ENCODE measurements at regions not wholly inside any gene's neighbourhood (a gene's known extent, or its start where the extent isn't known, plus 50 kb on each side); places are given as distances from the start of the nearest gene placed in this dataset.

DNA sequence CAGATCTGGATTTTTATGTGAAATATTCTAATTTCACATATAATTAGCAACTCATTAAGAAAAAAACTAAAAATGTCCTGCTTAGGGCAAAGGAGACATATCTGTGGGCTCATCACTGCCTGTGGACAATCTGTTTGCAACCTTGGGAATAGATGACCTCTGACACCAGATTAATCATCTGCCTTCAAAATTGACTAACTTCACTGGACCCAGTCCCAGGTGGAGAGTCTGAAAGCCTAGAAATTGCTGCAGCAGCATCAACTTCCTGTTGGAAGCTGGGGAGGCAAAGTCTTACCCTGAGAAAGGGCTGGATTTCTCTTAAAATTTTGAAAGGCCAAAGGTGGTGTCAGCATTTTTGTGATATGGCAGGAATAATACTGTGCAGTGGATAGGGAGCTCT is 76.3 kb upstream of the TNC start:
- H3K36me3 ChIP-seq (ENCODE audit: control insufficient read depth in 2 of 2, insufficient read depth in 2 of 2, low read length in 1 of 2), result no peaks in the 10 kb centered on the region
- no peaks in the 10 kb centered on the region for H3K4me1 ChIP-seq (ENCODE audit: control insufficient read depth in 2 of 2, insufficient read depth in 2 of 2, low read length in 1 of 2)
- H3K4me3 ChIP-seq (ENCODE audit: low read depth in 1 of 2, low read length in 2 of 2), result no peak overlapping the region
- no peaks in the 10 kb centered on the region for H3K27me3 ChIP-seq (ENCODE audit: control insufficient read depth in 1 of 2, insufficient read depth in 2 of 2, low read length in 2 of 2)
- no peaks in the 10 kb centered on the region for H3K9me3 ChIP-seq (ENCODE audit: control insufficient read depth in 2 of 2, insufficient read depth in 1 of 2, low read depth in 1 of 2, low read length in 1 of 2)
- no peak overlapping the region for H3K27ac ChIP-seq (ENCODE audit: low read depth in 2 of 2, low read length in 1 of 2)

- WGBS, 2 donors, result 97% methylated on average over 1 of the region's 1 CpG
- H3K27ac ChIP-seq (ENCODE audit: low read depth in 2 of 2, low read length in 1 of 2), result no peak overlapping the region
- H3K36me3 ChIP-seq (ENCODE audit: control insufficient read depth in 2 of 2, insufficient read depth in 2 of 2, low read length in 1 of 2), result no peaks in the 10 kb centered on the region
- H3K4me3 ChIP-seq (ENCODE audit: low read depth in 1 of 2, low read length in 2 of 2), result no peak overlapping the region
- no peaks in the 10 kb centered on the region for H3K9me3 ChIP-seq (ENCODE audit: control insufficient read depth in 2 of 2, insufficient read depth in 1 of 2, low read depth in 1 of 2, low read length in 1 of 2)
- H3K27me3 ChIP-seq (ENCODE audit: control insufficient read depth in 1 of 2, insufficient read depth in 2 of 2, low read length in 2 of 2), result no peaks in the 10 kb centered on the region
- no peaks in the 10 kb centered on the region for H3K4me1 ChIP-seq (ENCODE audit: control insufficient read depth in 2 of 2, insufficient read depth in 2 of 2, low read length in 1 of 2)
Measured at GRCh38 chr9:115195912-115196311, 78.0 kb upstream of the TNC start.

- no peaks in the 10 kb centered on the region for H3K36me3 ChIP-seq (ENCODE audit: control insufficient read depth in 2 of 2, insufficient read depth in 2 of 2, low read length in 1 of 2)
Measured at GRCh38 chr9:115196919-115197318, 79.0 kb upstream of the TNC start.

GRCh38 chr9:115198001-115198400 is 80.0 kb upstream of the TNC start:
- no peaks in the 10 kb centered on the region for H3K4me1 ChIP-seq (ENCODE audit: control insufficient read depth in 2 of 2, insufficient read depth in 2 of 2, low read length in 1 of 2)
- no peak overlapping the region for H3K27ac ChIP-seq (ENCODE audit: low read depth in 2 of 2, low read length in 1 of 2)
- no peaks in the 10 kb centered on the region for H3K36me3 ChIP-seq (ENCODE audit: control insufficient read depth in 2 of 2, insufficient read depth in 2 of 2, low read length in 1 of 2)
- 34 to 52% methylated on average over 4 of the region's 4 CpGs for WGBS, 2 donors
- no peaks in the 10 kb centered on the region for H3K9me3 ChIP-seq (ENCODE audit: control insufficient read depth in 2 of 2, insufficient read depth in 1 of 2, low read depth in 1 of 2, low read length in 1 of 2)
- no peaks in the 10 kb centered on the region for H3K27me3 ChIP-seq (ENCODE audit: control insufficient read depth in 1 of 2, insufficient read depth in 2 of 2, low read length in 2 of 2)
- no peak overlapping the region for H3K4me3 ChIP-seq (ENCODE audit: low read depth in 1 of 2, low read length in 2 of 2)

More at GRCh38 chr9:115196919-115197318, 79.0 kb upstream of the TNC start:
- Histone ChIP-seq H3K4me1 (ENCODE audit: control insufficient read depth in 2 of 2, insufficient read depth in 2 of 2, low read length in 1 of 2) (no peaks in the 10 kb centered on the region), H3K9me3 (ENCODE audit: control insufficient read depth in 2 of 2, insufficient read depth in 1 of 2, low read depth in 1 of 2, low read length in 1 of 2) (no peaks in the 10 kb centered on the region), H3K4me3 (ENCODE audit: low read depth in 1 of 2, low read length in 2 of 2) (no peak overlapping the region), H3K27ac (ENCODE audit: low read depth in 2 of 2, low read length in 1 of 2) (no peak overlapping the region), H3K27me3 (ENCODE audit: control insufficient read depth in 1 of 2, insufficient read depth in 2 of 2, low read length in 2 of 2) (no peaks in the 10 kb centered on the region)
- WGBS, 2 donors, result 80 to 83% methylated on average over 3 of the region's 3 CpGs

DNA sequence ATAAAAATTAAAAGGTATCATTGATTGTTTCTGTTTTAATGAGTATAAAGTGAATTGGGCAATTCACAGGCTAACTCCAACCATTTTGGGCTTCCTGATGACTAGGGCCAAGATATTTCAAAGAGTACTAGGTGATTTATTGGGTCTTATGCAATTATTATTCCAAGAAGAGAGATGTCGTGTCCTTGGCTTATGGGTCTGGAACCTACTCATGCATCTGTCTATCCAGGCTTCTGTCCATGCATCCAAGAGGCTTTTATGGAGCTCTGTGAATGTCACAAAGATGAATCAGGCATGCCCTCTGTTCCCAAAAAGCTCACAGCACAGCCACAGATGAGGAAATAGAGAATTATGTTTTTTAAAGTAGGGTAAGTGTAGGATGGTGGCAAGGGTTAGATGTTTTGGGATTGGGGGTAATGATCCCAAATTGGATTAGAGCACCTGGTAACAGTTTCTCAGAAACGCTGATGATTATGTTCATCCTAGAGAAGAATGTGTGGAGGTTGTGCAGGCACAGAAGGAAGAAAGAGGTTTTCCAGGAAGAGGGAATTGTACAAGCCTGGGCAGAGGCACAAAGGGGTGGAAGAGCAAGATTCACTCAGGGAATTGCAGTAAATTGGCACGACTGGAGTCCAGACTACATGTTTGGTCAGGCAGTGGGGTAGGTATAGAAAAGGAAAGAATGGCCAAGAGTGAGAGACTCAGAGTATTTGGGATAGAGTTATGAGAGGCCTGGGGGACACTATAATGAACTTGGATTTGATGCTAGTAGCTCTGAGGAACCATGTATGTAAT is 83.0 kb upstream of the TNC start:
- Histone ChIP-seq H3K4me3 (ENCODE audit: low read depth in 1 of 2, low read length in 2 of 2) (no peak overlapping the region), H3K27ac (ENCODE audit: low read depth in 2 of 2, low read length in 1 of 2) (no peak overlapping the region), H3K27me3 (ENCODE audit: control insufficient read depth in 1 of 2, insufficient read depth in 2 of 2, low read length in 2 of 2) (no peaks in the 10 kb centered on the region), H3K4me1 (ENCODE audit: control insufficient read depth in 2 of 2, insufficient read depth in 2 of 2, low read length in 1 of 2) (no peaks in the 10 kb centered on the region), H3K36me3 (ENCODE audit: control insufficient read depth in 2 of 2, insufficient read depth in 2 of 2, low read length in 1 of 2) (no peaks in the 10 kb centered on the region), H3K9me3 (ENCODE audit: control insufficient read depth in 2 of 2, insufficient read depth in 1 of 2, low read depth in 1 of 2, low read length in 1 of 2) (no peaks in the 10 kb centered on the region)
- WGBS, 2 donors, result 26 to 36% methylated on average over 3 of the region's 3 CpGs

- Histone ChIP-seq H3K4me3 (ENCODE audit: low read depth in 1 of 2, low read length in 2 of 2) (no peak overlapping the region), H3K27me3 (ENCODE audit: control insufficient read depth in 1 of 2, insufficient read depth in 2 of 2, low read length in 2 of 2) (no peaks in the 10 kb centered on the region), H3K27ac (ENCODE audit: low read depth in 2 of 2, low read length in 1 of 2) (no peak overlapping the region), H3K36me3 (ENCODE audit: control insufficient read depth in 2 of 2, insufficient read depth in 2 of 2, low read length in 1 of 2) (no peaks in the 10 kb centered on the region), H3K9me3 (ENCODE audit: control insufficient read depth in 2 of 2, insufficient read depth in 1 of 2, low read depth in 1 of 2, low read length in 1 of 2) (no peaks in the 10 kb centered on the region), H3K4me1 (ENCODE audit: control insufficient read depth in 2 of 2, insufficient read depth in 2 of 2, low read length in 1 of 2) (no peaks in the 10 kb centered on the region)
- 45 to 53% methylated on average over 1 of the region's 1 CpG for WGBS, 2 donors
Measured at GRCh38 chr9:115202181-115202580, 84.2 kb upstream of the TNC start.

DNA sequence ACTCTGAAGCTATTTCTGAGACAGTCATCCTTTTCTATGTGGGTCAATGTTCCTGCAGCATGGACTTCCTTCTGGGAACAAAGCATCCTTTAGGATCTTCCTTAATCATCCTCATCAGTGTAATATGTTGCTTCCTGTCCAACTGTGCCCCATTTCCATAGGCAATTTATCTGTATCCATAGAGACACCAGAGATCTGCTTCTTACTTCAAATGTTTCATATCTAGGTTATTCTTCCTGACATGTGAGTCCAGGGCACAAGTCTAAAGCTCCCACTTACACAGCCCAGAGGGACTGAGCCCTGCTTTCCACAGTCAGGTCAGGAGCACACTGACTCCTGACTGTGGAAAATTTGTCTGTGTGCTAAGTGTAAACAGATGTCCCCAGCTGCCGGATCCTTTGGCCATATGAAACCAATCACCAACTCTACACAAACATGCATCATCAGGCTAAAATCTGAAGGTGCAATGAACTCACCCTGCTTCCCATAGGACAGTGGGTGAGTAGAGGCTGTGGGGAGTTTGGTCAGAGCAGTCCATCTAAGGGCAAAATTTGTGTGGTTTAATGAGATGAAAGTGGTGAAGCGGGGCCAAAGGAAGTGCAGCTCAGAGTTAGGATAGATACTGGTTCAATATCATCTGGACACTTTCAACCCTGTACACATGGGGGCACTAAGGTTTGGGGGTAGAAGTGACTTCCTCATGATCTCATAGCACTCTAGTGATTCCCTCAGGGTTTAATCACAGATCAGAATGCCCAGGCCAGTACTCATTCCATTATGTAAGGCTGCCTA is 85.2 kb upstream of the TNC start:
- Histone ChIP-seq H3K27ac (ENCODE audit: low read depth in 2 of 2, low read length in 1 of 2) (no peak overlapping the region), H3K4me3 (ENCODE audit: low read depth in 1 of 2, low read length in 2 of 2) (no peak overlapping the region), H3K27me3 (ENCODE audit: control insufficient read depth in 1 of 2, insufficient read depth in 2 of 2, low read length in 2 of 2) (no peaks in the 10 kb centered on the region), H3K4me1 (ENCODE audit: control insufficient read depth in 2 of 2, insufficient read depth in 2 of 2, low read length in 1 of 2) (no peaks in the 10 kb centered on the region), H3K9me3 (ENCODE audit: control insufficient read depth in 2 of 2, insufficient read depth in 1 of 2, low read depth in 1 of 2, low read length in 1 of 2) (no peaks in the 10 kb centered on the region), H3K36me3 (ENCODE audit: control insufficient read depth in 2 of 2, insufficient read depth in 2 of 2, low read length in 1 of 2) (no peaks in the 10 kb centered on the region)
- 75 to 79% methylated on average over 2 of the region's 2 CpGs for WGBS, 2 donors

GRCh38 chr9:115204904-115205453 is 87.0 kb upstream of the TNC start:
- Histone ChIP-seq H3K27ac (ENCODE audit: low read depth in 2 of 2, low read length in 1 of 2) (no peak overlapping the region), H3K4me3 (ENCODE audit: low read depth in 1 of 2, low read length in 2 of 2) (no peak overlapping the region), H3K36me3 (ENCODE audit: control insufficient read depth in 2 of 2, insufficient read depth in 2 of 2, low read length in 1 of 2) (no peaks in the 10 kb centered on the region), H3K9me3 (ENCODE audit: control insufficient read depth in 2 of 2, insufficient read depth in 1 of 2, low read depth in 1 of 2, low read length in 1 of 2) (no peaks in the 10 kb centered on the region), H3K27me3 (ENCODE audit: control insufficient read depth in 1 of 2, insufficient read depth in 2 of 2, low read length in 2 of 2) (no peaks in the 10 kb centered on the region), H3K4me1 (ENCODE audit: control insufficient read depth in 2 of 2, insufficient read depth in 2 of 2, low read length in 1 of 2) (no peaks in the 10 kb centered on the region)
- 31 to 35% methylated on average over 1 of the region's 1 CpG for WGBS, 2 donors

- 49 to 58% methylated on average over 3 of the region's 3 CpGs for WGBS, 2 donors
- H3K27me3 ChIP-seq (ENCODE audit: control insufficient read depth in 1 of 2, insufficient read depth in 2 of 2, low read length in 2 of 2), result no peaks in the 10 kb centered on the region
- H3K4me1 ChIP-seq (ENCODE audit: control insufficient read depth in 2 of 2, insufficient read depth in 2 of 2, low read length in 1 of 2), result no peaks in the 10 kb centered on the region
- no peak overlapping the region for H3K27ac ChIP-seq (ENCODE audit: low read depth in 2 of 2, low read length in 1 of 2)
- no peak overlapping the region for H3K4me3 ChIP-seq (ENCODE audit: low read depth in 1 of 2, low read length in 2 of 2)
- H3K9me3 ChIP-seq (ENCODE audit: control insufficient read depth in 2 of 2, insufficient read depth in 1 of 2, low read depth in 1 of 2, low read length in 1 of 2), result no peaks in the 10 kb centered on the region
- no peaks in the 10 kb centered on the region for H3K36me3 ChIP-seq (ENCODE audit: control insufficient read depth in 2 of 2, insufficient read depth in 2 of 2, low read length in 1 of 2)
Measured at GRCh38 chr9:115207003-115207836, 89.3 kb upstream of the TNC start.

Data from esophagus (tissue), 2 donors.